Large intestine (tissue), 3 donors: ENCODE measurements at regions not wholly inside any gene's neighbourhood (a gene's known extent, or its start where the extent isn't known, plus 50 kb on each side); places are given as distances from the start of the nearest gene placed in this dataset.
"Not testable (repeated sequence)": the region's sequence is repeated elsewhere in the genome, so short reads cannot be mapped to it uniquely, and the experiment has no call there.

Experiments
- DNase-seq, 2 donors: peaks; one replicate each; pipeline versions ENCODE4 v3.0.0 to v3.0.0-alpha.2; 2013
- H3K27ac ChIP-seq: one replicate; pipeline ENCODE4 v1.5.1; 2013; ENCODE audit warnings: low read length
- H3K27me3 ChIP-seq: 2 replicates; pipeline ENCODE4 v1.6.1; 2013; ENCODE audit warnings: low read length; ENCODE audit not compliant: control insufficient read depth, insufficient read depth
- H3K36me3 ChIP-seq: 2 replicates; pipeline ENCODE4 v1.6.1; 2013; ENCODE audit warnings: low read length; ENCODE audit not compliant: control insufficient read depth, insufficient read depth
- H3K4me1 ChIP-seq: one replicate; pipeline ENCODE4 v1.6.1; 2013; ENCODE audit warnings: low read length; ENCODE audit not compliant: control insufficient read depth, insufficient read depth
- H3K4me3 ChIP-seq: one replicate; pipeline ENCODE4 v1.5.1; 2013; ENCODE audit warnings: low read length
- H3K9me3 ChIP-seq: one replicate; pipeline ENCODE4 v1.6.1; 2013; ENCODE audit warnings: mild to moderate bottlenecking, low read depth, low read length, moderate library complexity; ENCODE audit not compliant: control insufficient read depth
- WGBS: methylation state at CpG from one replicate; pipeline ENCODE4 v1.1.5; 2013; ENCODE audit warnings: low lambda C conversion rate; ENCODE audit not compliant: insufficient coverage; 5-methylcytosine and 5-hydroxymethylcytosine counted together

- 100% methylated on average over 1 of the region's 2 CpGs for WGBS
- not testable (repeated sequence) for H3K9me3 ChIP-seq, H3K27me3 ChIP-seq, H3K4me3 ChIP-seq, DNase-seq, H3K4me1 ChIP-seq, H3K27ac ChIP-seq, H3K36me3 ChIP-seq
Observed at GRCh38 chr3:194903447-194903846, 217.8 kb downstream of the FAM43A start.

- WGBS: 100% methylated on average over 1 of the region's 3 CpGs
- not testable (repeated sequence) for H3K36me3 ChIP-seq, H3K27me3 ChIP-seq, DNase-seq, H3K9me3 ChIP-seq, H3K4me1 ChIP-seq, H3K4me3 ChIP-seq, H3K27ac ChIP-seq
Observed at GRCh38 chr3:194904999-194905398, 219.3 kb downstream of the FAM43A start.

GRCh38 chr3:194905696-194906095 is 220.0 kb downstream of the FAM43A start:
- Histone ChIP-seq H3K27me3 (no peaks in the 10 kb centered on the region), H3K27ac (no peak overlapping the region), H3K9me3 (no peaks in the 10 kb centered on the region), H3K4me3 (no peak overlapping the region), H3K36me3 (no peaks in the 10 kb centered on the region), H3K4me1 (no peaks in the 10 kb centered on the region)
- 92% methylated on average over 2 of the region's 2 CpGs for WGBS
- no peak for DNase-seq

GRCh38 chr3:194906229-194906629 is 220.5 kb downstream of the FAM43A start:
- Histone ChIP-seq H3K4me1 (no peaks in the 10 kb centered on the region), H3K36me3 (no peaks in the 10 kb centered on the region), H3K27ac (no peak overlapping the region), H3K4me3 (no peak overlapping the region), H3K9me3 (no peaks in the 10 kb centered on the region), H3K27me3 (no peaks in the 10 kb centered on the region)
- no peak for DNase-seq
- no CpG with 5 or more reads among the region's 4 CpGs for WGBS

- Histone ChIP-seq H3K27ac (no peak overlapping the region), H3K27me3 (no peaks in the 10 kb centered on the region), H3K36me3 (no peaks in the 10 kb centered on the region), H3K4me1 (no peaks in the 10 kb centered on the region), H3K4me3 (no peak overlapping the region), H3K9me3 (no peaks in the 10 kb centered on the region)
- WGBS: 100% methylated on average over 1 of the region's 11 CpGs
- DNase-seq: no peak
Observed at GRCh38 chr3:194906970-194907629, 221.4 kb downstream of the FAM43A start.

DNA sequence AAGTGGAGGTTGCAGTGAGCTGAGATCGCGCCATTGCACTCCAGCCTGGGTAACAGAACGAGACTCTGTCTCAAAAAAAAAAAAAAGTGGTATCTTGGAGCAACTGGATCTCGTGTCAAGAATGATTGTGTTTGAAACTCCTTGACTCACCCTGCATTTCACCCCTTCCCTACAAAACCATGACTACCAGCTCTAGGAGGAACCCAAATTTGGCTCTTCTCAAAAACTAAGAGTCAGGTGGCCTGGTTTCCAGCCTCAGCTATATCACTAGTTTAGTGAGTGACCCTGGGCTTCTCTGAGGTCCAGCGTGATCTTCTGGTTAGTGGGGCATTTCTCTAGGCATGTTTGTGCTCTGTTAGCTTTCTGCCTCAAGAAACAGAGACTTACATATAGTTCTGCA is 222.1 kb downstream of the FAM43A start:
- Histone ChIP-seq H3K4me3 (no peak overlapping the region), H3K9me3 (no peaks in the 10 kb centered on the region), H3K36me3 (no peaks in the 10 kb centered on the region), H3K27me3 (no peaks in the 10 kb centered on the region), H3K4me1 (peaks cover under 1% of the 10 kb centered on the region), H3K27ac (no peak overlapping the region)
- no CpG with 5 or more reads among the region's 5 CpGs for WGBS
- no peak for DNase-seq

DNA sequence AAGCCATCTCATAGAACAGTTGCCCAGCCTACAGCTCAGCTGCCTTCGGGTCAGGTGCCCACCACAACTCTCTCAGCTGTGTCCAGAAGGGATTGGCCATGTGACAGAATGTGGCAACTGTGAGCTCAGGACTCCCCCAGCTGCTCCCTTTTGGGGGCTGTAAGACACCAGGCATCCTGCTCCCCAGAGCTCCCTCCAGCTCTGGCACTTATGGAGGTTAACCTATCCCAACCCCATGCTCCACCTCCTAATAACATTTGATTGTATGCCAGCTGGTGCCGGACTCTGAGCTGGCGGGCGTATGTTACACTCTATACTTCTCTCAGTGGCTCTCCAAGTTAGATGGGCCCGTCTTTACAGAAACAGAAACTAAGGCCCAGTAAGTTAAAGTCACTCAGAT is 222.8 kb downstream of the FAM43A start:
- Histone ChIP-seq H3K27me3 (no peaks in the 10 kb centered on the region), H3K27ac (no peak overlapping the region), H3K36me3 (no peaks in the 10 kb centered on the region), H3K4me3 (no peak overlapping the region), H3K9me3 (no peaks in the 10 kb centered on the region), H3K4me1 (peaks cover 6% of the 10 kb centered on the region)
- no CpG with 5 or more reads among the region's 5 CpGs for WGBS
- DNase-seq: no peak

DNA sequence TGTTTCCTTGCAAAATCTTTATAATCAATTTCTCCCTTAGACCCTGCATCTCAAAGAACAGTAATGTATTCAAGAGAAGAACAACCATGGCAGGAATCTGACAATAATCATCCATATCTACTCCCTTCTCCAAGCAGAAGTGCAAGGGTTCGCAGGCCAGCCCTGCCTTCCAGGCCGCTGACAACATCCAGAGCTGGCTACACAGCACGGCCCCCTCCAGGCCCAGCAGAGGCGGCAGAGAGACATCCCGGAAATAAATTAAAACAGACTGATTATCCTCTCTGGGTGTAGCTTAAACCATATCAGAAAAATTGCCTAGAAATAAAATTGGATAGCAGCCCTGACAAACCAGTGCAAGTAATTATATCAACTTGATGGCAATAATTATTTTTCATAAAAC is 223.3 kb downstream of the FAM43A start:
- no CpG with 5 or more reads among the region's 5 CpGs for WGBS
- Histone ChIP-seq H3K27me3 (no peaks in the 10 kb centered on the region), H3K4me3 (no peak overlapping the region), H3K4me1 (peaks cover 6% of the 10 kb centered on the region), H3K9me3 (no peaks in the 10 kb centered on the region), H3K36me3 (no peaks in the 10 kb centered on the region), H3K27ac (no peak overlapping the region)
- DNase-seq: no peak

DNA sequence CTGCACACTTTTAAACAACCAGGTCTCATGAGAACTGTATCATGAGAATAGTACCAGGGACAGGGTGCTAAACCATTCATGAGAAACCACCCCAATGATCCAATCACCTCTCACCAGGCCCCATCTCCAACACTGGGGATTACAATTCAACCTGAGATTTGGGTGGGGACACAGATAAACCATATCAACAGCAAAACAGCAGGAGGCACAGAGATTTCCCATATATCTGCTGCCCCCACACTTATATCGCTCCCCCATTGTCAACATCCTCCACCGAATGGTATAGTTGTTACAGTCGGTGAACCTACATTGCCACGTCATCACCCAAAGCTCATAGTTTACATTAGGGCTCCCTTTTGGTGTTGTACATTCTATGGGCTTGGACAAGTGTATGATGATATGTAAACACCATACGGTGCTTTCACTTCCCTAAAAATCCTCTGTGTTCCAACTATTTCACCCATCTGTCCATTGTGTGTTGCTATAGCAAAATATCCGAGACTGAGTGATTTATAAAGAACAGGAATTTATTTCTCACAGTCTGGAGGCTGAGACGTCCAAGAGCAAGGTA is 224.8 kb downstream of the FAM43A start:
- Histone ChIP-seq H3K4me3 (no peak overlapping the region), H3K27me3 (no peaks in the 10 kb centered on the region), H3K36me3 (no peaks in the 10 kb centered on the region), H3K27ac (no peak overlapping the region), H3K4me1 (peaks cover 6% of the 10 kb centered on the region), H3K9me3 (no peaks in the 10 kb centered on the region)
- no peak for DNase-seq
- WGBS: 100% methylated on average over 1 of the region's 7 CpGs

- H3K36me3 ChIP-seq: no peaks in the 10 kb centered on the region
- DNase-seq: peak; percentile 87 to 94
- WGBS: no CpG with 5 or more reads among the region's 5 CpGs
- H3K27me3 ChIP-seq: no peaks in the 10 kb centered on the region
- H3K4me3 ChIP-seq: no peak overlapping the region
- H3K4me1 ChIP-seq: peaks cover 6% of the 10 kb centered on the region
- H3K27ac ChIP-seq: peak overlapping the region; percentile 51
- H3K9me3 ChIP-seq: no peaks in the 10 kb centered on the region
Observed at GRCh38 chr3:194913316-194913715, 227.6 kb downstream of the FAM43A start.

- not testable (repeated sequence) for H3K27ac ChIP-seq, DNase-seq, H3K27me3 ChIP-seq, H3K9me3 ChIP-seq, H3K36me3 ChIP-seq, H3K4me3 ChIP-seq
- H3K4me1 ChIP-seq: peaks cover 11% of the 10 kb centered on the region
- WGBS: no CpG with 5 or more reads among the region's 5 CpGs
Observed at GRCh38 chr3:194924889-194925288, 239.2 kb downstream of the FAM43A start.
